ENCODE measurements at regions not wholly inside any gene's neighbourhood (a gene's known extent, or its start where the extent isn't known, plus 50 kb on each side); places are given as distances from the start of the nearest gene placed in this dataset.

DNA sequence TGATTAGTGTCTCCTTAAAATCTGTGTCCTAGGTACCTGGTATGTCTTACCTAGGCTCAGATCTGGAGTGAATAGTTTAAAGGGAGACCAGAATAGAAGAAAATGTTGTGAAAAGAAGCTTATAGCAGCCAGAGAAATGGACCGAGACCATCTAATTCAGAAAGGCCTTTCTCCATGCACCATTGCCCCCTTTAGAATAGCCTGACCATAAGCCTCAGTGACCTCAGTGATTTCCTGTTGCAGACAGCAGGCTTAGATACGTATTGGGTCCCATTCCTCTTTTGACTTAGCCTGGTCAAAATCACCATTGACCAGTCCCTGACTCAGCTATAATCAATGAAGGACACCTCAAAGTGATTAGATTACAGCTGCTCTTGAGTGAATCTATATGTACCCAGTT, 690.7 kb upstream of the KLHL29 start:
- WGBS (ENCODE audit: insufficient coverage): 68% methylated on average over 2 of the region's 2 CpGs
- no peaks in the 10 kb centered on the region for H3K36me3 ChIP-seq (ENCODE audit: control insufficient read depth, insufficient read depth, low read length)
- no peaks in the 10 kb centered on the region for H3K27me3 ChIP-seq (ENCODE audit: control insufficient read depth, insufficient read depth, low read length)
- no peaks in the 10 kb centered on the region for H3K9me3 ChIP-seq (ENCODE audit: control insufficient read depth, insufficient read depth, low read length)
- no peaks in the 10 kb centered on the region for H3K27me3 Mint-ChIP-seq (ENCODE audit: low read depth in 2 of 2)
- no peak for ATAC-seq
- no peak for DNase-seq
- no peak overlapping the region for H3K4me3 ChIP-seq (ENCODE audit: low read length)
- no peak overlapping the region for H3K27ac ChIP-seq (ENCODE audit: low read length)
- H3K36me3 Mint-ChIP-seq: no peaks in the 10 kb centered on the region
- peaks cover 13 to 15% of the 10 kb centered on the region in 2 donors for H3K9me3 Mint-ChIP-seq
- no peaks in the 10 kb centered on the region for H3K4me1 ChIP-seq (ENCODE audit: control insufficient read depth, insufficient read depth, low read length)
- no peak overlapping the region for H3K27ac Mint-ChIP-seq
- no peaks in the 10 kb centered on the region for H3K4me1 Mint-ChIP-seq
- no peak overlapping the region for H3K4me3 Mint-ChIP-seq
- intact Hi-C loops (cut with micrococcal nuclease): no loop called here
- TF ChIP-seq CTCF (IDR thresholded peaks at IDR 0.05): no peak

GRCh38 chr2:22694856-22695255, 690.1 kb upstream of the KLHL29 start:
- WGBS (ENCODE audit: insufficient coverage): 63% methylated on average over 1 of the region's 1 CpG
- H3K4me3 ChIP-seq (ENCODE audit: low read length): no peak overlapping the region
- Mint-ChIP-seq H3K27ac (no peak overlapping the region), H3K4me1 (no peaks in the 10 kb centered on the region), H3K9me3 (peaks cover 13 to 15% of the 10 kb centered on the region in 2 donors), H3K27me3 (ENCODE audit: low read depth in 2 of 2) (no peaks in the 10 kb centered on the region), H3K4me3 (no peak overlapping the region), H3K36me3 (no peaks in the 10 kb centered on the region)
- no peaks in the 10 kb centered on the region for H3K9me3 ChIP-seq (ENCODE audit: control insufficient read depth, insufficient read depth, low read length)
- no peak for TF ChIP-seq CTCF (IDR thresholded peaks at IDR 0.05)
- ATAC-seq: no peak
- no peak overlapping the region for H3K27ac ChIP-seq (ENCODE audit: low read length)
- no peak for DNase-seq
- H3K36me3 ChIP-seq (ENCODE audit: control insufficient read depth, insufficient read depth, low read length): no peaks in the 10 kb centered on the region
- H3K27me3 ChIP-seq (ENCODE audit: control insufficient read depth, insufficient read depth, low read length): no peaks in the 10 kb centered on the region
- no peaks in the 10 kb centered on the region for H3K4me1 ChIP-seq (ENCODE audit: control insufficient read depth, insufficient read depth, low read length)
- intact Hi-C loops (cut with micrococcal nuclease): no loop called here

GRCh38 chr2:22697054-22697788, 687.8 kb upstream of the KLHL29 start:
- DNase-seq: no peak
- no peaks in the 10 kb centered on the region for H3K27me3 ChIP-seq (ENCODE audit: control insufficient read depth, insufficient read depth, low read length)
- ATAC-seq: no peak
- H3K27ac Mint-ChIP-seq: no peak overlapping the region
- no peaks in the 10 kb centered on the region for H3K9me3 ChIP-seq (ENCODE audit: control insufficient read depth, insufficient read depth, low read length)
- no peak overlapping the region for H3K4me3 Mint-ChIP-seq
- no peaks in the 10 kb centered on the region for H3K4me1 Mint-ChIP-seq
- H3K36me3 ChIP-seq (ENCODE audit: control insufficient read depth, insufficient read depth, low read length): no peaks in the 10 kb centered on the region
- no peak for TF ChIP-seq CTCF (IDR thresholded peaks at IDR 0.05)
- H3K27me3 Mint-ChIP-seq (ENCODE audit: low read depth in 2 of 2): no peaks in the 10 kb centered on the region
- intact Hi-C loops (cut with micrococcal nuclease): no loop called here
- H3K9me3 Mint-ChIP-seq: peaks cover 8 to 12% of the 10 kb centered on the region in 2 donors
- 71% methylated on average over 3 of the region's 4 CpGs for WGBS (ENCODE audit: insufficient coverage)
- no peak overlapping the region for H3K27ac ChIP-seq (ENCODE audit: low read length)
- no peaks in the 10 kb centered on the region for H3K36me3 Mint-ChIP-seq
- H3K4me1 ChIP-seq (ENCODE audit: control insufficient read depth, insufficient read depth, low read length): no peaks in the 10 kb centered on the region
- no peak overlapping the region for H3K4me3 ChIP-seq (ENCODE audit: low read length)
